ENCODE measurements at regions not wholly inside any gene's neighbourhood (a gene's known extent, or its start where the extent isn't known, plus 50 kb on each side); places are given as distances from the start of the nearest gene placed in this dataset.

GRCh38 chr1:118262865-118263264, 77.8 kb upstream of the SPAG17 start:
- DNase-seq (ENCODE audit: low spot score) = no peak
- ChIA-PET POLR2A (ENCODE audit: low non-redundant PET) (no interaction called here), CTCF (no interaction called here)
- TF ChIP-seq, protein P1, sequence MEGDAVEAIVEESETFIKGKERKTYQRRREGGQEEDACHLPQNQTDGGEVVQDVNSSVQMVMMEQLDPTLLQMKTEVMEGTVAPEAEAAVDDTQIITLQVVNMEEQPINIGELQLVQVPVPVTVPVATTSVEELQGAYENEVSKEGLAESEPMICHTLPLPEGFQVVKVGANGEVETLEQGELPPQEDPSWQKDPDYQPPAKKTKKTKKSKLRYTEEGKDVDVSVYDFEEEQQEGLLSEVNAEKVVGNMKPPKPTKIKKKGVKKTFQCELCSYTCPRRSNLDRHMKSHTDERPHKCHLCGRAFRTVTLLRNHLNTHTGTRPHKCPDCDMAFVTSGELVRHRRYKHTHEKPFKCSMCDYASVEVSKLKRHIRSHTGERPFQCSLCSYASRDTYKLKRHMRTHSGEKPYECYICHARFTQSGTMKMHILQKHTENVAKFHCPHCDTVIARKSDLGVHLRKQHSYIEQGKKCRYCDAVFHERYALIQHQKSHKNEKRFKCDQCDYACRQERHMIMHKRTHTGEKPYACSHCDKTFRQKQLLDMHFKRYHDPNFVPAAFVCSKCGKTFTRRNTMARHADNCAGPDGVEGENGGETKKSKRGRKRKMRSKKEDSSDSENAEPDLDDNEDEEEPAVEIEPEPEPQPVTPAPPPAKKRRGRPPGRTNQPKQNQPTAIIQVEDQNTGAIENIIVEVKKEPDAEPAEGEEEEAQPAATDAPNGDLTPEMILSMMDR (conservative IDR thresholded peaks at IDR 0.05; ENCODE audit: low read depth) = no peak
- H3K27ac ChIP-seq = no peak overlapping the region

DNA sequence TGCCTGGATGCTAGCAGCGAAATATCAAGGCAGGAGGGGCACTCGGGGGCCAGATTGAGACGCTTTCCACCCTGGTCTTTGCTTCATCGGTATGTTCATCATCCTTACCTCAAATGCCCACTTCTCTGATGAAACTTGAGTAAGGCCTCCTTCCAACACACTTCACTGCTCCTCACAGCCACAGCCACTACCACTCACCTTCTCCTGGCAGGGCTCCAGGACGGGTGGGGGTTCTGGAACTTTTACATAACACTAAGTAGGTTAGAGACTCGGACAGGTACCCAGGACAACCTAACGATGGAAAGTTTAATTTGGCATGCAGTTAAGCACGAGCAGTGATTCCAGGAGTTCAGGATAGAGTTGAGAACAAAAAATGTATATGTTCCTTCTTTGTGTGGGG, 73.9 kb upstream of the SPAG17 start:
- H3K27ac ChIP-seq = no peak overlapping the region
- no peak for DNase-seq (ENCODE audit: low spot score)
- TF ChIP-seq, protein P1 (conservative IDR thresholded peaks at IDR 0.05; ENCODE audit: low read depth) = no peak
- CTCF ChIA-PET = interaction anchor here (0.6 kb wide), 1 partner anchor 29 kb away, joined by 4 read pairs; no protein-coding TSS in a partner anchor
- POLR2A ChIA-PET (ENCODE audit: low non-redundant PET) = no interaction called here

DNA sequence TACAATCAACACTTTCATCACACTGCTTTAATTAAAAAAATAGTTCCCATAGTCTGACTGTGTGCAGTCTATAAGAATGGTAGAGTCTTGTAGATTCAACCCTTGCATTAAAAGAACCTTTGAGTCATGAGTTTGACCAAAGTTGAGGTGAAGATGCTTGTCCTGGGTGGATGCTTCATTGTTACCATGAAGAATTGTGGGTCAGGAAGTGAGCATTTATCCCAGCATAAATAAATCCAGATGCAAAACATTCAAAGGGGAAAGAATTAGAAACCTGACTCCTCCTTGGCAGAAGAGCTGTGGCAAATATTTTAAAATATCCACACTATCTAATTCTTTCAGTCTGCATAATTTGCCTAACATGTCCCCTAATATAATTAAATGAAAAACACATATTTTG, 72.9 kb upstream of the SPAG17 start:
- CTCF ChIA-PET = no interaction called here
- DNase-seq (ENCODE audit: low spot score) = no peak
- H3K27ac ChIP-seq = no peak overlapping the region
- POLR2A ChIA-PET (ENCODE audit: low non-redundant PET) = no interaction called here
- TF ChIP-seq, protein P1 (conservative IDR thresholded peaks at IDR 0.05; ENCODE audit: low read depth) = no peak

GRCh38 chr1:118254491-118255425, 69.7 kb upstream of the SPAG17 start:
- no peak for DNase-seq (ENCODE audit: low spot score)
- H3K27ac ChIP-seq = no peak overlapping the region
- ChIA-PET POLR2A (ENCODE audit: low non-redundant PET) (interaction anchor here (0.5 kb wide), 1 partner anchor 887 kb away, joined by 3 read pairs; no protein-coding TSS in a partner anchor), CTCF (interaction anchor here (0.9 kb wide), 1 partner anchor 100 kb away, joined by 6 read pairs; no protein-coding TSS in a partner anchor)
- TF ChIP-seq, protein P1 (conservative IDR thresholded peaks at IDR 0.05; ENCODE audit: low read depth) = no peak

GRCh38 chr1:118254001-118254400, 69.0 kb upstream of the SPAG17 start:
- H3K27ac ChIP-seq = no peak overlapping the region
- TF ChIP-seq, protein P1 (conservative IDR thresholded peaks at IDR 0.05; ENCODE audit: low read depth) = no peak
- CTCF ChIA-PET = no interaction called here
- POLR2A ChIA-PET (ENCODE audit: low non-redundant PET) = no interaction called here
- DNase-seq (ENCODE audit: low spot score) = no peak

GRCh38 chr1:118253053-118253915, 68.3 kb upstream of the SPAG17 start:
- no peak for DNase-seq (ENCODE audit: low spot score)
- POLR2A ChIA-PET (ENCODE audit: low non-redundant PET) = no interaction called here
- TF ChIP-seq, protein P1 (conservative IDR thresholded peaks at IDR 0.05; ENCODE audit: low read depth) = no peak
- no peak overlapping the region for H3K27ac ChIP-seq
- CTCF ChIA-PET = no interaction called here
